H54 (cell line): ENCODE measurements at regions not wholly inside any gene's neighbourhood (a gene's known extent, or its start where the extent isn't known, plus 50 kb on each side); places are given as distances from the start of the nearest gene placed in this dataset.

Experiments
- DNase-seq: peaks from one replicate; pipeline ENCODE4 v3.0.0; 2011; ENCODE audit warnings: low spot score, mixed read lengths; ENCODE audit not compliant: insufficient read length
- FAIRE-seq: peaks from 3 replicates; lab custom pipeline; 2011; peaks lifted over from hg19 to GRCh38; lab: Jason Lieb, UNC
- POLR2A ChIP-seq: IDR thresholded peaks from 2 replicates; pipeline ENCODE4 v1.6.1; 2011; ENCODE audit warnings: low read depth, mild to moderate bottlenecking, low read length

- TF ChIP-seq POLR2A: no peak
- FAIRE-seq: no peak
These were observed 884.9 kb downstream of the C6orf118 start for GRCh38 chr6:164424489-164424888.

DNA sequence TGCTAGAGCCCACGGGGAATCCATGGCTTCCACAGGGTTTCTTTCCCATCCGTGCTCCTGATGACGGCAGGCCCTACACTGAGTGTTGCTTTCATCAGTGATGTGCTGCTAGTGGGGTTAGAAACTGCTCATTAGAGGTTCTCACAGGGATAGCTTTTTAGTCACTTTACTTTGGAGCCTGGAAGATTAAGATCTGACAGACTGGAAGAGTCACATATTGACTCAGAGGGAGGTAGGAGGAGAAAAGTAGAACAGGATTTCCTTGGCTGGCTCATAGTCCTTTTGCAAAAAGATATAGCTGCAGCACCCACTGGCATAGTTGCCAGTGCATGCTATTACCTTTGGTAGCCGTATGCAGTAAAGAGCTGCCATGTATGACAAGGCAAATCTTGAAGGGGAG, 890.3 kb downstream of the C6orf118 start:
- no peak for FAIRE-seq
- TF ChIP-seq POLR2A: no peak
- DNase-seq: no peak

More at GRCh38 chr6:164424489-164424888, 884.9 kb downstream of the C6orf118 start:
- DNase-seq: no peak

GRCh38 chr6:164418262-164418588, 891.2 kb downstream of the C6orf118 start:
- TF ChIP-seq POLR2A: no peak
- no peak for DNase-seq
- FAIRE-seq: no peak

GRCh38 chr6:164417537-164418261, 891.7 kb downstream of the C6orf118 start:
- DNase-seq: no peak
- TF ChIP-seq POLR2A: no peak
- no peak for FAIRE-seq

DNA sequence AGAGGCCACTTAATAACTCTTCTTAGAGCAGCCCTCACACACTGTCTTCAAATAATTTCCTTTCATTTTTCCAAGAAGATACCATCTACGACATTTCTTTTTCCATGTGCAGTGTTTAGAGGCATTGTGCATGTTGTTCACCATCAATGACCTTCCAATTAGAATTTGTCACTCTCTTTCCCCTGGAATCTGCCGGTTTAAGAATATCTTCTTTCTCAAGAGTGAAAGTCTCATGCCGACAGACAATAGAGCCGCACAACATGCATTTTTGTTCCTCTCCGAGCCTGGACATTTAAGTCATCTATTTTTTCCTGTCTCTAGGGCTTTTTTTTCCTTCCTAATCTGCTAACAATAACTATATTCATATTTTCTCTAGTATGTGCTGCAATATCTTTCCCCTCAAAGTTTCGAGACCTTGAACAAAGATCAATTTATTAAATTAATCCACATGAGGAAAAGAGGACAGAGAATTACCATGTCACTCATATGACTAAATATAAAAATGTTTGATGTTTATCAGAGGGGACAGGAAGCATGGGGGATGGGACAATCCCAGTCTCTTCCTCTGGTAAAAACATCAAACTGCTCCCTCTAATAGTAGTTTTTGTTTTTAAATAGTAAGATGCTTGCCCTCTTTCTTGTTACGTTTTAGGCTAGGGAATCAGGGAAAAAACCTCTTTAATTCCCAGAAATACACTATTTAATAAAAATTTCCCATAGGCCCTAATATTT, 893.4 kb downstream of the C6orf118 start:
- DNase-seq (no peak), FAIRE-seq (no peak)
- no peak for TF ChIP-seq POLR2A

GRCh38 chr6:164414695-164415094, 894.7 kb downstream of the C6orf118 start:
- TF ChIP-seq POLR2A: no peak
- DNase-seq: no peak
- FAIRE-seq: no peak

DNA sequence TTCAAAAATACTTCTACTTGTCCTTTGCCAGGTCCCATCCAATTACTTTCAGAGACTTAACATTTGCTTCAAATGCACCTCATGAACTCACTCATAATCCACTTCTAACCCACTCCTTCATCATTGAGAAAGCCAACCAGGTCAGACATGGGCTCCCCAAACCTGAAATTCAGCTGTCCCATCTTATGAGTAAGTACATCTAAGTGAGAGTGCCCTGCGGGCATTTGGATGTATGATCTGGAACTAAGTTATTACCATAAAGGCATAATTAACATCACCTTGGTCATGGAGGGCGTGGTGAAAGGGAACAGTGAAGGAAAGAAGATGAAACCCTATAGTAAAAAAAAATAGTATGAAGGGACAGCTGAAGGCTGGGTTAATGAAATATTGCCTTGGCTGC, 896.8 kb downstream of the C6orf118 start:
- DNase-seq: no peak
- no peak for FAIRE-seq
- TF ChIP-seq POLR2A: no peak

DNA sequence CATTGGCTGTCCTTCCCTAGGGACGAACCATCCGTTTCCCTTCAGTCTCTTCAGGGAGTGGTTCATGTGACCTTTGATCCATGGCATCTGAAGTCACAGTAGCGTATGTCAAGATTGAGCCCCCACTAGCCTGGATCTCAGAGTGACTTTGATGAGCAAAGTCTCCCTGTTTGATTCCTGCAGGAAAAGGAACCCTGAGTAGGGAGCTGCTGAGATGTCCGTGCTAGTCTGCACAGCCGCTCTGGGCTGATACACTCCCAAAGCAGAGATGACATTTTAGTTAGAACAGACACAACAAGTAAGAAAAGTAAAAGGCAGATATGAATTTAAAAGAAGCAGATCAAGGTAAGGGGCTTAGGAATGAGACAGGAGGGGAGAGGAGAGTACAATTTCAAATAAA, 899.4 kb downstream of the C6orf118 start:
- no peak for DNase-seq
- FAIRE-seq: no peak
- TF ChIP-seq POLR2A: no peak

DNA sequence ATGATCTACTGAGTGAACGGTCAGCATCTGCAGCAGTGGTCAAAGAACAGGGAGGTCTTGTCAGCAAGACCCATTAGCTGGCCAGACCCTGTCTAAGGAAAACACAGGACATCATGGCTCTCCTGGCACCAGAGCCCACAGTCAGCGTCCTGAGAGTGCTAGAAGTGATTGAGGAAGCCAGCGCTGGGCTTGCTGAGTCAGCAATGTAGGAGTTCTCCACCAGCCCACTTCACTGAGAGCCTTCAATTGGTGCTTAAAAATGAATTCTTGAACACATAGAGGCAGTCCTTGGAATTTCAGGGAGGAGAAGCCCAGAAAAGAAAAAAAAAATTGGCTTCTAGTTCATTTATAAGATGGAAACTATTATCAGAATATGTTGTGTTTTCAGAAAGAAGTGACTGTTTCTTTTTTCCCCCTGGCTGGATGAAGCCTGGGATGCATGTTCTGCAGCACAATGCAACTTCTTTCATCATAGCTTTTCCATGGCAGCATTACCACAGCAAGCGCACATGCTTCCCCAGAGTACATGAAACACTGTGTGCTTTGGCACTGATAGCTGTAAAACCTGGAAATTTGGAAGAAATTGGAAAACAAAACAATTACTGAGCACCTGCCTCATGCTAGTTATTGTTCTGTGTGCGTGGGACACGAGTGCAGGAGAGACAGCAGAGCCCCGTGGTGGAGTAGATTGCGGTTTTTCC, 899.9 kb downstream of the C6orf118 start:
- no peak for DNase-seq
- no peak for TF ChIP-seq POLR2A
- no peak for FAIRE-seq

GRCh38 chr6:164408868-164409267, 900.5 kb downstream of the C6orf118 start:
- DNase-seq: no peak
- no peak for FAIRE-seq
- no peak for TF ChIP-seq POLR2A

DNA sequence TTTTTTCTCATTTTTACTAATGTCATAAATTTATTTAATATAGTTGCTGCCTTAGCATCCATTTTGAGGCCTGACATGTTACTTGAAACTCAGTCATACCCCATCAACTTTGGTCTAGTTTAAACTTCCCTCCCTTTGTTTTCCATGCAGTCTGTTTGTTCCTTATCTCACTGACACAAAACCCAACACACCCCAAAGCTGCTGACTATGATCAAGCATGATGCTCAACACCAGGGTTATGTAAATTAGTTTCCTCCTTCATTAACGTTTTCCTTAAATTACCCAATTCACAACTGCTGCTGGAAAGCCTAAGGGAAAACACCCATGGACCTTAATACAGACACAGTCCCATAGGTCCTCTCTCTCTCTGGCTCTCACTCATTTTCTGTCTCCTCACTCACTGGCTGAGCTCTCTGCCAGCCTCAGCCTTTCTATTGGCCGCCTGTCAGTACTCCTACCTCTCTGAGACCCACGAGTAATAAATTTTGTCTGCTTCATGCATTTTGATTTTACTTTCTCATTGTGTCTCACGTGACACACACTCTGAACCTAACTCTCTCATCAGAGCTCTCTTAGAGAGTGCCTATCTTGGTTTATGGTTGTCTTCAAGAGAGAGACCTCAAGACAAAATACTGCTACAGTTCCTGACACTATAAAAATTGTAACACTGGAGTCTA, 904.5 kb downstream of the C6orf118 start:
- TF ChIP-seq POLR2A: no peak
- FAIRE-seq: no peak
- no peak for DNase-seq

- FAIRE-seq: no peak
- no peak for DNase-seq
- TF ChIP-seq POLR2A: no peak
These were observed 907.5 kb downstream of the C6orf118 start for GRCh38 chr6:164401871-164402270.

- FAIRE-seq: no peak
- TF ChIP-seq POLR2A: no peak
- no peak for DNase-seq
These were observed 910.8 kb downstream of the C6orf118 start for GRCh38 chr6:164398647-164399046.

- no peak for FAIRE-seq
- no peak for TF ChIP-seq POLR2A
- no peak for DNase-seq
These were observed 913.0 kb downstream of the C6orf118 start for GRCh38 chr6:164396071-164397047.
